ENCODE measurements at regions not wholly inside any gene's neighbourhood (a gene's known extent, or its start where the extent isn't known, plus 50 kb on each side); places are given as distances from the start of the nearest gene placed in this dataset.

GRCh38 chr3:107065094-107065861 lies 312.0 kb upstream of the CCDC54 start:
- DNase-seq (ENCODE audit: low read depth in 1 of 2, low spot score in 1 of 2) = no peak
- in situ Hi-C loops (cut with HindIII; ENCODE audit: low pct_unique_long_range_greater_than_20kb, low sequenced_read_pairs) = no loop called here
- no peak for TF ChIP-seq JUND (IDR thresholded peaks at IDR 0.05; ENCODE audit: low read depth)

DNA sequence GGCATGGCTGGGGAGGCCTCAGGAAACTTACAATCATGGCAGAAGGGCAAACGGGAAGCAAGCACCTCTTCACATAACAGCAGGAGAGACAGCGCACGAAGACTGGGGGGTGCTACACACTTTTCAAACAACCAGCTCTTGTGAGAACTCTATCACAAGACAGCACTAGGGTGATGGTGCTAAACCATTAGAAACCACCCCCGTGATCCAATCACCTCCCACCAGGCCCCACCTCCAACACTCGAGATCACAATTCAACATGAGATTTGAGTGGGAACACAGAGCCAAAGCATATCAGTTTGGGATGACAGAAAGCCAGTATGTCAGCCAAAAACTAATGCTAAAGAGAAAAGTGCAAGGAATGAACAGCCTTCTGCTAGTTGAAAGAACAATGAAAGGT lies 309.8 kb upstream of the CCDC54 start:
- TF ChIP-seq JUND (IDR thresholded peaks at IDR 0.05; ENCODE audit: low read depth) = no peak
- in situ Hi-C loops (cut with HindIII; ENCODE audit: low pct_unique_long_range_greater_than_20kb, low sequenced_read_pairs) = no loop called here
- DNase-seq (ENCODE audit: low read depth in 1 of 2, low spot score in 1 of 2) = no peak

- in situ Hi-C loops (cut with HindIII; ENCODE audit: low pct_unique_long_range_greater_than_20kb, low sequenced_read_pairs) = no loop called here
- TF ChIP-seq JUND (IDR thresholded peaks at IDR 0.05; ENCODE audit: low read depth) = no peak
- DNase-seq (ENCODE audit: low read depth in 1 of 2, low spot score in 1 of 2) = no peak
These were observed 308.3 kb upstream of the CCDC54 start for GRCh38 chr3:107068980-107069379.

GRCh38 chr3:107076946-107077345 lies 300.3 kb upstream of the CCDC54 start:
- no peak for TF ChIP-seq JUND (IDR thresholded peaks at IDR 0.05; ENCODE audit: low read depth)
- DNase-seq (ENCODE audit: low read depth in 1 of 2, low spot score in 1 of 2) = no peak
- in situ Hi-C loops (cut with HindIII; ENCODE audit: low pct_unique_long_range_greater_than_20kb, low sequenced_read_pairs) = no loop called here

DNA sequence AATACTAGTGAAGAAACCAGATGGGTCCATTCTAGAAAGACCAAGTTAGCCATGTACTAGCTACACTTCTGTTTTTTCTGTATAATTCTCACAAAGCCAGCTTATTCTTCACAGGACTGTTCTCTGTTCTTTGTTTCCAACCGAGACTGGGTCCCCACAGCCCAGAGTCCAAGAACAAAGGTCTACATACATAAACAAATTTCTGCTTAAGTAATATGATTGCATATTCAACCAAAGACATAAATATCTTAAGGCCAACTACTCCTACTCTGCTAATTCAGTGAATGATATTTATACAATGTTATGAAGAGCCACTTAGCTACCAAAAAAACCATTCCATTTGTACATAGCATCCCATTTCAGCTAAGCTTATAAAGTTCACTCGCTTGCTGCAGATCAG lies 299.8 kb upstream of the CCDC54 start:
- no peak for TF ChIP-seq JUND (IDR thresholded peaks at IDR 0.05; ENCODE audit: low read depth)
- in situ Hi-C loops (cut with HindIII; ENCODE audit: low pct_unique_long_range_greater_than_20kb, low sequenced_read_pairs) = no loop called here

GRCh38 chr3:107082527-107082926 lies 294.7 kb upstream of the CCDC54 start:
- no peak for DNase-seq (ENCODE audit: low read depth in 1 of 2, low spot score in 1 of 2)
- no peak for TF ChIP-seq JUND (IDR thresholded peaks at IDR 0.05; ENCODE audit: low read depth)
- in situ Hi-C loops (cut with HindIII; ENCODE audit: low pct_unique_long_range_greater_than_20kb, low sequenced_read_pairs) = no loop called here

More for the DNA sequence above, 299.8 kb upstream of the CCDC54 start:
- DNase-seq (ENCODE audit: low read depth in 1 of 2, low spot score in 1 of 2) = no peak

GRCh38 chr3:107085261-107085660 lies 292.0 kb upstream of the CCDC54 start:
- in situ Hi-C loops (cut with HindIII; ENCODE audit: low pct_unique_long_range_greater_than_20kb, low sequenced_read_pairs) = no loop called here
- no peak for TF ChIP-seq JUND (IDR thresholded peaks at IDR 0.05; ENCODE audit: low read depth)
- no peak for DNase-seq (ENCODE audit: low read depth in 1 of 2, low spot score in 1 of 2)

DNA sequence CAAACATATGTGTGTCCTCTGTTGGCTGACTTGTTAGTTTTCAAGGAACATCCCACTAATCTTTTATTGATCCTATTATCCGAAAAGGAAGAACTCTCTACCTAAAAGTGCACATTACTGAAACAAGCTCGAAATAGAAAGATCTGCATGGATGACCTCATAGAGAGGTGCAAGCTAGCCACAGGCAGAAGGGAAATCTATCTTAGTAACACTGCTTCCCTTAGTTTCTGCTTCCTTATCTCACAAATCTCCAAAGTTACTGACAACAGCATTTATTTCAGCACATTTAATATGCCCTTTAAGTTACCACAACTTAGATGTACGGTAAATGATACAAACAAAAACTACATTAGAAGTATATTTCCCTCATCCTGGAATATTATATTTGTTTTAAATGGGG lies 285.1 kb upstream of the CCDC54 start:
- in situ Hi-C loops (cut with HindIII; ENCODE audit: low pct_unique_long_range_greater_than_20kb, low sequenced_read_pairs) = no loop called here
- no peak for TF ChIP-seq JUND (IDR thresholded peaks at IDR 0.05; ENCODE audit: low read depth)
- DNase-seq (ENCODE audit: low read depth in 1 of 2, low spot score in 1 of 2) = no peak

- no peak for DNase-seq (ENCODE audit: low read depth in 1 of 2, low spot score in 1 of 2)
- in situ Hi-C loops (cut with HindIII; ENCODE audit: low pct_unique_long_range_greater_than_20kb, low sequenced_read_pairs) = no loop called here
- no peak for TF ChIP-seq JUND (IDR thresholded peaks at IDR 0.05; ENCODE audit: low read depth)
These were observed 278.4 kb upstream of the CCDC54 start for GRCh38 chr3:107098864-107099263.

- DNase-seq (ENCODE audit: low read depth in 1 of 2, low spot score in 1 of 2) = no peak
- TF ChIP-seq JUND (IDR thresholded peaks at IDR 0.05; ENCODE audit: low read depth) = no peak
- in situ Hi-C loops (cut with HindIII; ENCODE audit: low pct_unique_long_range_greater_than_20kb, low sequenced_read_pairs) = no loop called here
These were observed 277.1 kb upstream of the CCDC54 start for GRCh38 chr3:107100137-107100536.

DNA sequence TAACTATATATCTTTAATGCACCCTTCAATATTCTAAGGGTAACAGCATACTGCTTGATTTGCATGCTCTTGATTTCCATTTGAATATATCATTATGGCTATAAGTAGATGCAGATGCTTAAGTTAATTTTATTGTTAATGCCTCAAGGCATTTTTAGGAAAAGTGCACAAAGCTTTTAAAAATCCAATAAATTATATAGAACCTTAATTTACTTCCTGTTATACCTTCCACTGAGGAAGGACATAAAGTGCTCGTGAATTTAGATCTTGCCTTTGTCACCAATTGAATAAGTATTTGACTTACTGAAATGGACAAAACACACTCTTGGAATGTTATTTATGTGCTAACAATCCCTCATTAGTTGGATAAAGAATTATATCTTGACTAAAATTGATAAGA lies 276.7 kb upstream of the CCDC54 start:
- TF ChIP-seq JUND (IDR thresholded peaks at IDR 0.05; ENCODE audit: low read depth) = no peak
- DNase-seq (ENCODE audit: low read depth in 1 of 2, low spot score in 1 of 2) = no peak
- in situ Hi-C loops (cut with HindIII; ENCODE audit: low pct_unique_long_range_greater_than_20kb, low sequenced_read_pairs) = no loop called here

DNA sequence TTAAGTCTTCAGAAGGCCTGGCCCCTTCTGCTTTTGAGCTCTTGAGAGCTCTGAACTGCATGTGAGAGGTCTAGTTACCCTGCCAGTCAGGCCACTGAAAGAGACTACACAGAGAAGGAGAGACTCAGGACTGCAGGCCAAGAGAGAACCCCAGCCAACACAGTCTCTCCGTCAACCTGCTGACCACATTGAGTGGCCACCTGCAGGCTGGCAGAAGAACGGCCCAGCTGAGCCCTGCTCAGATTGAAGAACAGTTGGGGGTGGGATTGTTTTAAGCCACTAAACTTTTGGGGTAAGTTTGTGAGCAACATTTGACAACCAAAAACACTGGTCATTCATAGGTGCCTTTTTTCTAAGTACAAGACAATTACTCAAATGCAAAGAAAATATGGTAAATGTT lies 273.5 kb upstream of the CCDC54 start:
- no peak for TF ChIP-seq JUND (IDR thresholded peaks at IDR 0.05; ENCODE audit: low read depth)
- in situ Hi-C loops (cut with HindIII; ENCODE audit: low pct_unique_long_range_greater_than_20kb, low sequenced_read_pairs) = no loop called here
- no peak for DNase-seq (ENCODE audit: low read depth in 1 of 2, low spot score in 1 of 2)

- no peak for TF ChIP-seq JUND (IDR thresholded peaks at IDR 0.05; ENCODE audit: low read depth)
These were observed 270.9 kb upstream of the CCDC54 start for GRCh38 chr3:107106316-107106715.

DNA sequence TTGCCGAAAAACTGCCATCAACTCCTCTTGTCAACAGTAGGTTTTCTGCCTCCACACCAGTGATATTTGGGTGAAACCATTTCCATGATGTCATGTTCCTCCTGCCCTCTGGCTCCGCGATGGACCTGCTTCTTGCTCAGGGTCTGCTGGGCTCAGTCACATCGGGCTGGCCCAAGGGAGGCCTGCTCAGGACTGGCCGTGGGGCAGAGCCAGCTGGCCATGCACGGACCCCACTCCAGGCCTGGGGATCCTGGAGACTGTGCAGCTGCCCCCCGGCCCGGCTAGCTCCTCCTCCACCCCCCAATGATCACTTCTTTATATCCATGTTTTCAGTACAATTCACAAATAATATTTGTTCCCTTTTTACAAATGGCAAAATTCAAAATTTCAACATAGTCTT lies 270.3 kb upstream of the CCDC54 start:
- in situ Hi-C loops (cut with HindIII; ENCODE audit: low pct_unique_long_range_greater_than_20kb, low sequenced_read_pairs) = no loop called here
- DNase-seq (ENCODE audit: low read depth in 1 of 2, low spot score in 1 of 2) = no peak
- TF ChIP-seq JUND (IDR thresholded peaks at IDR 0.05; ENCODE audit: low read depth) = no peak

More at GRCh38 chr3:107106316-107106715, 270.9 kb upstream of the CCDC54 start:
- no peak for DNase-seq (ENCODE audit: low read depth in 1 of 2, low spot score in 1 of 2)
- in situ Hi-C loops (cut with HindIII; ENCODE audit: low pct_unique_long_range_greater_than_20kb, low sequenced_read_pairs) = no loop called here
